ENCODE measurements at regions not wholly inside any gene's neighbourhood (a gene's known extent, or its start where the extent isn't known, plus 50 kb on each side); places are given as distances from the start of the nearest gene placed in this dataset.
"Not testable (repeated sequence)": the region's sequence is repeated elsewhere in the genome, so short reads cannot be mapped to it uniquely, and the experiment has no call there.

DNA sequence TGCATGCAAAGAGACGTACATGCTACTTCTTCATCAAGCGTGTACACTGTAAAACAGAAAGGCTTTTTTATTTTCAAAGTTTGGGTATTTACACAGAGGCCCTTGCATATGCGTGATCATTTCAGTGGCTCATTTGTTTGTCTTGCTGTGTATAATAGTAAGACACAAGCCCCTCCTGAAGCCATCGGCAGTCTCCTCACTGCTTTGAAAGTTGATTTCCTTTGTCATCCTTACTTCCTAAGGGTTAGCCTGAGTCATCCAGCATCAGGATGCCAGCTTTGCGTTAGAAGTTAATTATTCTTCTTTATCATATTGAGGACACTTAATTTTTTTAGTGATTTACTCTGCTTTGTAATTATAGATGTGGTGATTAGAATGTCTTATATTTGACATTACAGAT lies 72.5 kb upstream of the CTBP2 start:
- no peak for DNase-seq

DNA sequence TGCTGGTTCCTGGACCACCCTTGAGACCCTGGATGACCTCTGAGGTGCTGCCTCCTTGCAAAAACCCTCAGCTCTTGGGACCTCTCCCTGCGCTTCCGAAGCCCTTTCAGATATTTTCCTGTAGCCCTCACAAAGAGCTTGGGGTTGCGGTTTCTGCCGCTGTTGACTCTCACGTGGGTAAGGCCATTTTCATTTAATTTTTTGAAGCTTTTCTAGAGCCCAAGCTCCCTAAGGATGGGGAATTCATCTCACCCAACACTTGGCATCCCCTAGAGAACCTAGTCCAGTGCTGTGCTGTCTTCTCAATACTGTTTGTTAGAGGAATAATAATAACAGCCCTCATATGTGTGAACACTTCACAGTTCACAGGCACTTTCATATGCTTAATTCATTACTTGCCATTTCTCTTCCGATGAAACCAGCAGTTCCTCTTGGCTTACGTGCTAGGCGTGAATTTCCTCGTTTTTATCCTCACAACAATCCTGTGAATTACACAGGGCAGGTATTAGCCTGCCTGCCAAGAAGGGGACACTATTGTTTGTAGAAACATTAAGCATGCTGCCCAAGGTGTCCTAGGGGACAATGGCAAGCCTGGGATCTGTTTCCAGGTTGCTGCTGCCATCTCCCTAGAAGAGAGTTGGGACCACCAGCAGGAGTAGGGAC lies 71.6 kb upstream of the CTBP2 start:
- no peak for DNase-seq

GRCh38 chr10:125231116-125231812 lies 70.9 kb upstream of the CTBP2 start:
- DNase-seq = no peak

DNA sequence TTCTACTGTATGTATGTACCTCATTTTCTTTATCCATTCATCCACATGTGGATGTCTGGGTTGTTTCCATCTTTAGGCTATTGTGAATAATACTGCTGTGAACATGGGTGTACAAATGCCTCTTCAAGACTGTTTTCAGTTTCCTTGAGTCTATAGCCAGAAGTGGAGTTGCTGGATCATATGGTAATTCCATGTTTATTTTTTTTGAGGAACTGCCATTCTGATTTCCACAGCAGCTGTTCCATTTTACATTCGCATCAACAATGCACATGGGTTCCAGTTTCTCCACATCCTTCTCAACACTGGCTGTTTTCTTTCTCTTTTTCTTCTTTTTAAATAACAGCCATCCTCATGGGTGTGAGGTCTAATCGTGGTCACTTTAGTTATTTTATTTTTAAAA lies 69.9 kb upstream of the CTBP2 start:
- no peak for DNase-seq

GRCh38 chr10:125228245-125228940 lies 68.0 kb upstream of the CTBP2 start:
- not testable (repeated sequence) for DNase-seq

GRCh38 chr10:125227546-125227945 lies 67.2 kb upstream of the CTBP2 start:
- DNase-seq = no peak

GRCh38 chr10:125226823-125227222 lies 66.5 kb upstream of the CTBP2 start:
- no peak for DNase-seq

DNA sequence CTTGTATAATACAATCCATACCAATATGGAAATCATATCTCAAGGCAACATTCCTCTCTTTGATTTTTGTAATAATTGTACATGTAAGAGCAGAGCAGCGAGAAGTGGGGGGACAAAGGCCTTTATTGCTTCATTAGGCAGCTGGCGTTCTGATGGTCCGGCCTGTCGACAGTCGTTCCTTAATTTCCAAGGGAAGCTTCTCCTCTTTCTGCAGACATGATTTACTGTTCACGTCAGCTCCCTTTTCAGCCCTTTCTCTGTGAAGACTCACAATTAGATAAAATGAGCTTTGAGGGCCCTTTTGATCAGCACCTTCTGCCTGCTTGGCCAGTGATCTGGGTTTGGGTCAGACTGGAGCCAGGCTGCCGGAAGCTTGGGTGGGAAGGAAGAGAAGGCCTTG lies 65.6 kb upstream of the CTBP2 start:
- DNase-seq = no peak

GRCh38 chr10:125225051-125225450 lies 64.7 kb upstream of the CTBP2 start:
- DNase-seq = no peak

- no peak for DNase-seq
Observed at GRCh38 chr10:125222515-125223308, 62.3 kb upstream of the CTBP2 start.

GRCh38 chr10:125221716-125222115 lies 61.4 kb upstream of the CTBP2 start:
- no peak for DNase-seq

DNA sequence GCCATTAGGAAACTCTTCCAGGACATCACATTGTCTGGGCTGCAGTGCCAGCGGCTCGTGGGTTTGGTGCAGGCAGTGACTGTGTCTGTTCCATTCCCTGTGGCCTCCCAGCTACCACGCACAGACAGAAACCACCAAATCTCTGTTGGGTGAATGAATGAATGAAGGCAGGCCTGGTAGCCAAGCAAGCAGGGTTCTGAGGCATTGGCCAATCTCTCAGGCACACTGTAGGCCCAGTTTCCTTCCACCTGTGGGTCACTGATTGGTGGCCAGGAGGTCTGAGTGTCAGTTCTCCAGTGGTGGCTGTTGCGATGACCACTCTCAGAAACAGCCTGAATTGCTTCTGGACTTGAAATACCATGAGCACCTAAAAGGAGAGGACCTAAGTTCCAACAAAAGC lies 59.4 kb upstream of the CTBP2 start:
- DNase-seq = no peak

DNA sequence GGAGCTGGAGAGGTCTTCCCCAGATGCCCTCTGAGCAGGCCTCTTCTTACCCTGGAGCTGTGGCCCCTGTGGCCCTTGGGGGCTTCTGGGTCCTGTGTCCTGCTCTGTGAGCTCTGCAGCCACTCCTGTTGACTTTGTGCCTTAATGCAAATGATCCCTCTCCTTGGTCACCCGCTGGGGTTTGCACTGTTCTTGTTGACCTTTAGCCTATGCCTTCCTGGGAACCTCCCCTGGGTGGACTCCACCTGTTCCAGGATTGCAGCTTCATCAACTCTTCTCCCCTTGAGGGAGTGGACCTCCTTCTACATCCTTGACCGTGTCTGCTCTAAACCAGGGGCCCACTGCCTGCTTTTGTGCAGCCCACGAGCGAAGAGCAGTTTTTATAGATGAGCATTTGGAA lies 58.6 kb upstream of the CTBP2 start:
- DNase-seq = no peak

DNA sequence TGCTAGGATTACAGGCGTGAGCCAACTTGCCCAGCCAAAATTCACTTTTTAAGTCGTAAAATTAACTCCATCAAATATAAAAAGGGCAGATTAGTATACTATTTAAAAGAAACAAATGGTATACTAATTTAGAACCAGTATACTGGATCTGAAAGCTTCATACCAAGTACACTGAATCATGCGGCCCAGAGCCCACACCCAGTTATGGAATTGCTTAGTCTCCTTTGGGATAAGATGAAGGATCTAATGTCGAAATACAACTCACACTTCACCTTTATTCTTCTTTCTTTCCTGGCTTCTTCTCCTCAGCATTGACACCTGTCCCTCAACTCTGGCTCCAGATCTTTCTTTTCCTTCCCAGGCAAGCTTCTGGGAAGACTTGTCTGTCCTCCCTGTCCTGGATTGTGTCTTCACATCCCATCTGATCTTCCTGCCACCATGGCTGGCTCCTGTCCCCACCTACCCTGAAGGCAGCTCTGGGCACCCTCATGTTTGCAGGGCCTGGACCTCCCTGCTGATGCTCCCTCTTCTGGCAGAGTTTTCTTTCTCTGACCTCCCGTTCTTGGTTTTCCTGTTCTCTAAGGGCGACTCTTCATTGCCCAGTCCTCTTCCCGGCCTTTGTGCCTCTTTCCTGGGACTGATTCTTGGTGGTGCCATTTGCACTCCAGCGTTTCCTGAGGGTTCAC lies 57.8 kb upstream of the CTBP2 start:
- no peak for DNase-seq

GRCh38 chr10:125216861-125217260 lies 56.5 kb upstream of the CTBP2 start:
- no peak for DNase-seq

GRCh38 chr10:125216309-125216708 lies 55.9 kb upstream of the CTBP2 start:
- no peak for DNase-seq

DNA sequence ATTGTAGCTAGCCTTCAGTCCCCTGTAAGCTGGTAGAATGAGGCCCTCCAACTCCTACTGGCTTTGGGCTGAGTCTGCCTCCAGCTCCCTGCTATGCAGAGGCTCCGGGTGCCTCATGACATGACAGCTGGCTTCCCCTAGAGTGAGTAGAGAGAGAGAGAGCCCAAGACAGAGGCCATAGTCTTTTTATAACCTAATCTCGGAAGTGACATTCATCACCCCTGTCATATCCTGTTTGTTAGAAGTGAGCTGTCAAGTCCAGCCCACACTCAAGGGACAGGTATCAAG lies 53.9 kb upstream of the CTBP2 start:
- DNase-seq = no peak

DNA sequence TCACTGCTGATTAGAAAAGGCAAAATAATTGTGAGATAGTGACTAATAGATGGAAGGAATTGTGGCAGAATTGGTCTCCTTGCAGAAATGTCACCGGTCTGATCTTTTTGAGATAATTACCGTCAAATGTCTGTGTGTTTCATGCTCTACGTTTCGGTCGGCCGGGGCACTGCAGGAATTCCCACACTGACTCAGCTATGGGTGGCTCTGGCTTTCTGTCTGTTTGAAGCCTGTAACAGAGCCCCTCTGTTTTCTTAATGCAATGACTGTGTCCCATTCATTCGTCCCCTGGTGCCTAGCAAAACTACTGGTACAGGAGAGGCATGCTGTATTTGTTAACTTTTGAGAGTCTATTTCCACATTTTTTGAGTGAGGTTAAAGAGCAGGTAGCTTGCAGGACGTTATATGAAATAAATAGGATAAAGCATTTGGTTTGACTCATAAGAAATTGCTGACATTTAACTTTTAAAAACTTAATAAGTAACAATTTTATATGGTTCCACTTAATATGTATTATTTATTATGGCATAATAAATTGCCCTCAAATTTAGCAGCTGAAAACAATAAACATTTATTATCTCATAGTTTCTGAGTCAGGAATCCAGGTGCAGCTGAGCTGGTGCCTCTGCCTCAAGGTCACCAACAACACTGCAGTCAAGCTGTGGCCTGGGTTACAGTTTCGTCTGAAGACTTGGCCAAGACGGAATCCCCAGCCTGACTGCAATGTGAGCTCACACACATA lies 53.3 kb upstream of the CTBP2 start:
- no peak for DNase-seq

DNA sequence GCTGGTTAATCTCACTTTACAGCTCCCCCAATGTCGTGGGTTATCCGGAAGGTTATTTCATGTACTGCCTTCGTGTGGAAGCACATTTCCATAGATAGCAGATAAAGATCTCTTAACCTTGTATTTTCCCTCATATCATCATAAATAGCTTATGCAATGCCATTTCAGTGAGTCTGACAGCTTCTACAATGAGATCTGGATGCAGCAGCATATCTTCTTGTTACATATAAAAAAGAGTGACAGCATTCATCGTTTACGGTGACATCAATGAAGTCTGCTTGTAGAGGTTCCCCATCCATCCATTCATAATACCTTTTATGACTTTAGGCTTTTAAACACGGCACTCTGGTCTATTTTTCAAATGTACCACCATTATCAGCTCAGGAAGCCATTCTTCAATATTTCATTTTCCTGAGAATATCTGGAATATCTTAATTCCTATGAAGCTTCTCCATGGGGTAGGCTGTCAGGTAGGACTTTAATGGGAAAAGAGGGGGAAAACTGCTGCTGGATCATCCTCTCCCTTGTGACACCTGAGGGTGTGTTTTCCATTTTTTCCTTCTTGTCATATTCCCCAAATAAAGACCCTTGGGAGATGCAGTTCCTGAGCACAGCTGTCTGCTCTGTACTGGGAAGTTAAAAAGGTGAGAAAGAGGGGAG lies 51.9 kb upstream of the CTBP2 start:
- no peak for DNase-seq
